ENCODE measurements at regions not wholly inside any gene's neighbourhood (a gene's known extent, or its start where the extent isn't known, plus 50 kb on each side); places are given as distances from the start of the nearest gene placed in this dataset.

DNA sequence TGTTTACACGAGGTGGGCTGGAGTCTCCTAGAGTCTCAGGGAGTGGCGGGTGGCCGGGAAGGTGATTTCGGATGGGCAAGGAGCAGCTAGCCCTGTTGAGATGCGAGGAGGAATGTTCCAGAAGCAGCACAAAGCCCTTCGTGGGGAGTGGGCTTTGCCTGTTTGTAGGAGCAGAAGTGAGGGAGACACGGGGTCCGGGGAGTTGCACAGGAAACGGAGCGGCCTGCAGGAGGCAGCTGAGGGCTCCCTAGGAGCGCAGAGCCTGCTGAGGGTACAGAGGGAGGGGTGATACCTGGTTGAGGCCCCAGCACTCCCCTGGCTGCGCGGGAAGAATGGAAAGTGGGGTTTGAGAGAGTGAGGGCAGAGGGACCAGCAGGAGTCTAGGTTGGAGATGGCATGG lies 847.2 kb downstream of the TBC1D22A start:
- H3K27ac ChIP-seq (ENCODE audit: low read depth, low read length): no peak overlapping the region
- H3K36me3 ChIP-seq (ENCODE audit: control insufficient read depth in 1 of 2, insufficient read depth in 2 of 2, low read length in 2 of 2): no peaks in the 10 kb centered on the region
- H3K27me3 ChIP-seq (ENCODE audit: control insufficient read depth in 1 of 2, insufficient read depth in 2 of 2, low read length in 2 of 2): no peaks in the 10 kb centered on the region
- no peaks in the 10 kb centered on the region for H3K4me1 ChIP-seq (ENCODE audit: control insufficient read depth in 1 of 2, insufficient read depth in 2 of 2, low read length in 2 of 2)
- no peaks in the 10 kb centered on the region for H3K9me3 ChIP-seq (ENCODE audit: control insufficient read depth in 1 of 2, low read length in 2 of 2)
- H3K4me3 ChIP-seq (ENCODE audit: low read depth in 1 of 2, low read length in 2 of 2): no peak overlapping the region
- no peak overlapping the region for H3K9ac ChIP-seq (ENCODE audit: low read depth in 1 of 2, low read length in 2 of 2)

DNA sequence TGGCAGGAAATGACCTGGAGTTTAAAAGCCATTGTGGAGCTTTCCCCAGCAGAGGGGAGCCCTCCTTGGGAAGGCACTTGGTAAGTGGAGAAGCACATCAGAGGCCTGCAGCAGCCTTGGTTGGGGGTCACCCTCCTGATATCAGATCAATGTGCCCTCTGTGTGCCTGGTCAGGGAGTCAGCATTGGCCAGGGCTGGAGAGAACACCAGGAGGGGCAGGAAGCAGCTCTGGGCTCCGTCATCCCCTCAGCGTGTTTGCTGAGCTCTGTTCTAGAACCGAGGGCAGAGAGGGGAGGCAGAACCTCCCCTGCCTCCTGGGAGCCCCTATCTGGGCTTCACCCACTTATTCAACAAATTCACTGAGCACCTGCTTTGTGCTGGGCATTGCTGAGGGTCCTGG lies 846.0 kb downstream of the TBC1D22A start:
- no peak overlapping the region for H3K9ac ChIP-seq (ENCODE audit: low read depth in 1 of 2, low read length in 2 of 2)
- H3K27me3 ChIP-seq (ENCODE audit: control insufficient read depth in 1 of 2, insufficient read depth in 2 of 2, low read length in 2 of 2): no peaks in the 10 kb centered on the region
- no peaks in the 10 kb centered on the region for H3K9me3 ChIP-seq (ENCODE audit: control insufficient read depth in 1 of 2, low read length in 2 of 2)
- no peak overlapping the region for H3K27ac ChIP-seq (ENCODE audit: low read depth, low read length)
- no peak overlapping the region for H3K4me3 ChIP-seq (ENCODE audit: low read depth in 1 of 2, low read length in 2 of 2)
- no peaks in the 10 kb centered on the region for H3K36me3 ChIP-seq (ENCODE audit: control insufficient read depth in 1 of 2, insufficient read depth in 2 of 2, low read length in 2 of 2)
- H3K4me1 ChIP-seq (ENCODE audit: control insufficient read depth in 1 of 2, insufficient read depth in 2 of 2, low read length in 2 of 2): no peaks in the 10 kb centered on the region

DNA sequence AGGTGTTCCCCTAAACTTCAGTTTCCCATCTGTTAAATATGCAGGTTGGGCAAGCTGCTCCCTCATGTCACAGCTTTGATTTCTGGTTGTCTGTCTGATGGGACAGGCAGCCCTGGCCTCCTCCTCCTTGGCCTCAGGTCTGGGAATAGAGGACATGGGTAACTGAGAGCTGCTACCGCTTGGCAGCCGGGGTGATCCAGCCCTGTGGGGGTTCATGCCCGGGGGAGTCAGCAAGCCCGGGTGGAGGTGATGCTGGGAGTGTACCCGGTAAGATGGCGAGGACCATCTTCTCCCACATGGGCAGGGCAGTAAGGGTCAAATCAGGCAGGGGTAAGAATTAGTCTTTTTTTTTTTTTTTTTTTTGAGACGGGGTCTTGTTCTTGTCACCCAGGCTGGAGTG lies 845.0 kb downstream of the TBC1D22A start:
- H3K4me1 ChIP-seq (ENCODE audit: control insufficient read depth in 1 of 2, insufficient read depth in 2 of 2, low read length in 2 of 2): no peaks in the 10 kb centered on the region
- no peaks in the 10 kb centered on the region for H3K27me3 ChIP-seq (ENCODE audit: control insufficient read depth in 1 of 2, insufficient read depth in 2 of 2, low read length in 2 of 2)
- no peaks in the 10 kb centered on the region for H3K36me3 ChIP-seq (ENCODE audit: control insufficient read depth in 1 of 2, insufficient read depth in 2 of 2, low read length in 2 of 2)
- no peak overlapping the region for H3K9ac ChIP-seq (ENCODE audit: low read depth in 1 of 2, low read length in 2 of 2)
- H3K27ac ChIP-seq (ENCODE audit: low read depth, low read length): no peak overlapping the region
- H3K9me3 ChIP-seq (ENCODE audit: control insufficient read depth in 1 of 2, low read length in 2 of 2): no peaks in the 10 kb centered on the region
- no peak overlapping the region for H3K4me3 ChIP-seq (ENCODE audit: low read depth in 1 of 2, low read length in 2 of 2)

DNA sequence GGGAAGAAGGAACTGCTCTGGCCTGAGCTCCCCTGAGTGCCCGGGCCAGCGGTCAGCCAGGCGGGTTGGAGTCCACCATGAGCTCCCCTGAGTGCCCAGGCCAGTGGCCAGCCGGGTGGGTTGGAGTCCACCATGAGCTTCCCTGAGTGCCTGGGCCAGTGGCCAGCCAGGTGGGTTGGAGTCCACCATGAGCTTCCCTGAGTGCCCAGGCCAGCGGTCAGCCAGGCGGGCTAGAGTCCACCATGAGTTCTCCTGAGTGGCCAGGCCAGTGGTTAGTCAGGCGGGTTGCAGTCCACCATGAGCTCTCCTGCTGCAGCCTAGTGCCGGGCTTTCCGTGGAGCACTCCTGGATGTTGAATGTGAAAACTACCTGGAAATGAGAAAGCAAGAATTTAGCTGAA lies 844.0 kb downstream of the TBC1D22A start:
- H3K9ac ChIP-seq (ENCODE audit: low read depth in 1 of 2, low read length in 2 of 2): no peak overlapping the region
- no peak overlapping the region for H3K27ac ChIP-seq (ENCODE audit: low read depth, low read length)
- H3K4me1 ChIP-seq (ENCODE audit: control insufficient read depth in 1 of 2, insufficient read depth in 2 of 2, low read length in 2 of 2): no peaks in the 10 kb centered on the region
- no peaks in the 10 kb centered on the region for H3K36me3 ChIP-seq (ENCODE audit: control insufficient read depth in 1 of 2, insufficient read depth in 2 of 2, low read length in 2 of 2)
- no peaks in the 10 kb centered on the region for H3K9me3 ChIP-seq (ENCODE audit: control insufficient read depth in 1 of 2, low read length in 2 of 2)
- no peaks in the 10 kb centered on the region for H3K27me3 ChIP-seq (ENCODE audit: control insufficient read depth in 1 of 2, insufficient read depth in 2 of 2, low read length in 2 of 2)
- H3K4me3 ChIP-seq (ENCODE audit: low read depth in 1 of 2, low read length in 2 of 2): no peak overlapping the region

DNA sequence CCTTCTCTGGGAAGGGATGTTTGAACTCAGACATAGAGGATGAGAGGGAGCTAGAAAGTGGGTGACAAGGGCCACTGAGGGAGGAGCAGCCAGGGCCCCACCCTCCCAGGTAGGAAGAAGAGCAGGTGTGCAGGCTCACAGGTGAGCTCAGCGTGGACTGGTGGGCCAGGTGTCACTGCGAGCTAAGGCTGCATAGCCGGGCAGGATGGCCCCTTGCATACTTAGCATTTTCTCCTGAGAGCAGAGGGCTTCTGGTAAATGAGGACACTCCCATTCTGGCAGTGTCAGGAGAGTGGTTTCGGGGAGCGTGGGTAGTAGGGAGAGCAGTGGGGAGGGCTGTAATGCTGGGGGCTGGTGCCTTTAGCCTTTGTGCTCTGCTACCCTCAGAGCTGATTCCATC lies 843.4 kb downstream of the TBC1D22A start:
- H3K36me3 ChIP-seq (ENCODE audit: control insufficient read depth in 1 of 2, insufficient read depth in 2 of 2, low read length in 2 of 2): no peaks in the 10 kb centered on the region
- H3K27ac ChIP-seq (ENCODE audit: low read depth, low read length): no peak overlapping the region
- H3K27me3 ChIP-seq (ENCODE audit: control insufficient read depth in 1 of 2, insufficient read depth in 2 of 2, low read length in 2 of 2): no peaks in the 10 kb centered on the region
- H3K9ac ChIP-seq (ENCODE audit: low read depth in 1 of 2, low read length in 2 of 2): no peak overlapping the region
- no peaks in the 10 kb centered on the region for H3K9me3 ChIP-seq (ENCODE audit: control insufficient read depth in 1 of 2, low read length in 2 of 2)
- H3K4me1 ChIP-seq (ENCODE audit: control insufficient read depth in 1 of 2, insufficient read depth in 2 of 2, low read length in 2 of 2): no peaks in the 10 kb centered on the region
- H3K4me3 ChIP-seq (ENCODE audit: low read depth in 1 of 2, low read length in 2 of 2): no peak overlapping the region

DNA sequence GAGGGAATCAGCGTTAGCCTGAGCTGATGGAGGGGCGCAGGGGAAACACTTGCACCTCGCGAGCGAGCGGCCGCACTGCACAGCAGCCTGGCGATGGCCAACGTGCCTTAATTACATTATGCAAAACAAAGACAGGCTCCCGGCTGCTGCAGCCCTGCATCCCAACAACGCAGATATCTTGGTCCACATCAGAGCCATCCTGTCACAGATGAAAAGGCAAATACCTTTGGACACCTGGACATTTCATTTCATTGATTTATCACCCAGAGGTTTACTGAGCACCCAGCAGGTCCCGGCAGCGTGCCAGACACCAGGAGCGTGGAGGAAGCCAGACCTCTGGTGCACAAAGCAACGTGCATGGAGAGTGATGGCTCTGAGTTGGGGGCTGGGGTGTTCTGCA lies 843.0 kb downstream of the TBC1D22A start:
- H3K4me3 ChIP-seq (ENCODE audit: low read depth in 1 of 2, low read length in 2 of 2): no peak overlapping the region
- H3K36me3 ChIP-seq (ENCODE audit: control insufficient read depth in 1 of 2, insufficient read depth in 2 of 2, low read length in 2 of 2): no peaks in the 10 kb centered on the region
- H3K27ac ChIP-seq (ENCODE audit: low read depth, low read length): no peak overlapping the region
- no peaks in the 10 kb centered on the region for H3K9me3 ChIP-seq (ENCODE audit: control insufficient read depth in 1 of 2, low read length in 2 of 2)
- no peaks in the 10 kb centered on the region for H3K27me3 ChIP-seq (ENCODE audit: control insufficient read depth in 1 of 2, insufficient read depth in 2 of 2, low read length in 2 of 2)
- H3K4me1 ChIP-seq (ENCODE audit: control insufficient read depth in 1 of 2, insufficient read depth in 2 of 2, low read length in 2 of 2): no peaks in the 10 kb centered on the region
- H3K9ac ChIP-seq (ENCODE audit: low read depth in 1 of 2, low read length in 2 of 2): no peak overlapping the region

DNA sequence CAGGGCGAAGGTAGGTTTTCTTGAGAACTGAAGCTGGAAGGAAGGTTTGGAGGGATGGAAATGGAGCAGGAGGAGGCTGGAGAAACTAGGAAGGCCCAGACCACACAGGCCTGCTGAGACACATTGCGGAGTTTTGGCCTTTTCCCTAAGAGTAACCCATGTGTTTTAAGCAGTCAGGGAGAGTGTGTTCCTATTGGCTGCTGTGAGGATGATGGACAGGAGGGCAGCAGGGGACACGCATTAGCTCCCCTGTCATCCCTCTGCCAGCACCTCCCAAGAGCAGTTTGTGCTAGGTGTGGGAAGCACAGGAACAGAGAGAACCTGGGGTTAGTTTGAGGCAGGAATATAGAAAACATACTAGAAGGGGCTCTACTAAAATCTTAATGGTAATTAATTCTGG lies 842.1 kb downstream of the TBC1D22A start:
- H3K4me1 ChIP-seq (ENCODE audit: control insufficient read depth in 1 of 2, insufficient read depth in 2 of 2, low read length in 2 of 2): no peaks in the 10 kb centered on the region
- no peaks in the 10 kb centered on the region for H3K9me3 ChIP-seq (ENCODE audit: control insufficient read depth in 1 of 2, low read length in 2 of 2)
- no peak overlapping the region for H3K4me3 ChIP-seq (ENCODE audit: low read depth in 1 of 2, low read length in 2 of 2)
- no peak overlapping the region for H3K9ac ChIP-seq (ENCODE audit: low read depth in 1 of 2, low read length in 2 of 2)
- H3K27ac ChIP-seq (ENCODE audit: low read depth, low read length): no peak overlapping the region
- no peaks in the 10 kb centered on the region for H3K36me3 ChIP-seq (ENCODE audit: control insufficient read depth in 1 of 2, insufficient read depth in 2 of 2, low read length in 2 of 2)
- no peaks in the 10 kb centered on the region for H3K27me3 ChIP-seq (ENCODE audit: control insufficient read depth in 1 of 2, insufficient read depth in 2 of 2, low read length in 2 of 2)

DNA sequence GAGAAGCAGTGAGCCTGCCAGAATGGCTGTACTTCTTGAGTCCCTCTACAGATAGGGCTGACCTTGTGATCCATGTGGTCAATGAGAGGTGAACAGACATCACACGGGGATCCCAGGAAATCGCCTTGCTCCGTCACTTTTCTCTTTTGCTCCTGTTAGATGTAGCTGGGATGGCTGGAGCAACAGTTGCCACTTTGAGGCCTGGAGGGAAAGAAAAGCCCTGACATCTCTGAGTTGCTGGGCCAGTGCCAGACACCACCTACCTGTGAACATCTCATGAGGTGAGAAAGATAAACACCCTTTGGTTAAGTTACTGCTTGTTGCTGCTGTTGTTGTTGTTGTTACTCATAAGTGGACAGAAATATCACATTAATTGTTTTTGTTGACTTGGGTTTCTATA lies 840.3 kb downstream of the TBC1D22A start:
- H3K27me3 ChIP-seq (ENCODE audit: control insufficient read depth in 1 of 2, insufficient read depth in 2 of 2, low read length in 2 of 2): no peaks in the 10 kb centered on the region
- no peak overlapping the region for H3K4me3 ChIP-seq (ENCODE audit: low read depth in 1 of 2, low read length in 2 of 2)
- H3K9ac ChIP-seq (ENCODE audit: low read depth in 1 of 2, low read length in 2 of 2): no peak overlapping the region

DNA sequence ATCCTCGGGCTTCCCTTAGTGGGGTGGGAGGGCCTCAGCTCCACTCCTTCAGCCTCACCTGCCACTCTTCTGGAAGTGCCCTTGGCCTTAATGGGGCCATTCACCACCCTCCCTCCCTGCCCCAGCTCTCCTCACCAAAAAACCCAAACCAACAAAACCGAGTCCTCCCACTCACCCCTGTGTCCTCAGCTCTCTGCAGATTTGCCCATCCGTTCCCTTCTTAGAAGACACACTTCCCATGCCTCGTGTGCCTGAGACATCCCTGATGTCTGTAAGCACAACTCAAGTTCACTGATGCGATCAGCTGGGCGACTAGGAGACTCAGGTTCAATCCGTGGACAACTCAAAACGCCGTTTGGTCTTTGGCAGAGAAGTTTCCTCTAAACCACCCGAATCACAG lies 839.2 kb downstream of the TBC1D22A start:
- H3K9me3 ChIP-seq (ENCODE audit: control insufficient read depth in 1 of 2, low read length in 2 of 2): no peaks in the 10 kb centered on the region
- H3K4me3 ChIP-seq (ENCODE audit: low read depth in 1 of 2, low read length in 2 of 2): no peak overlapping the region
- no peaks in the 10 kb centered on the region for H3K36me3 ChIP-seq (ENCODE audit: control insufficient read depth in 1 of 2, insufficient read depth in 2 of 2, low read length in 2 of 2)
- H3K4me1 ChIP-seq (ENCODE audit: control insufficient read depth in 1 of 2, insufficient read depth in 2 of 2, low read length in 2 of 2): no peaks in the 10 kb centered on the region
- no peaks in the 10 kb centered on the region for H3K27me3 ChIP-seq (ENCODE audit: control insufficient read depth in 1 of 2, insufficient read depth in 2 of 2, low read length in 2 of 2)
- no peak overlapping the region for H3K27ac ChIP-seq (ENCODE audit: low read depth, low read length)
- no peak overlapping the region for H3K9ac ChIP-seq (ENCODE audit: low read depth in 1 of 2, low read length in 2 of 2)

More for the DNA sequence above, 840.3 kb downstream of the TBC1D22A start:
- Histone ChIP-seq H3K36me3 (ENCODE audit: control insufficient read depth in 1 of 2, insufficient read depth in 2 of 2, low read length in 2 of 2) (no peaks in the 10 kb centered on the region), H3K4me1 (ENCODE audit: control insufficient read depth in 1 of 2, insufficient read depth in 2 of 2, low read length in 2 of 2) (no peaks in the 10 kb centered on the region), H3K9me3 (ENCODE audit: control insufficient read depth in 1 of 2, low read length in 2 of 2) (no peaks in the 10 kb centered on the region), H3K27ac (ENCODE audit: low read depth, low read length) (no peak overlapping the region)

DNA sequence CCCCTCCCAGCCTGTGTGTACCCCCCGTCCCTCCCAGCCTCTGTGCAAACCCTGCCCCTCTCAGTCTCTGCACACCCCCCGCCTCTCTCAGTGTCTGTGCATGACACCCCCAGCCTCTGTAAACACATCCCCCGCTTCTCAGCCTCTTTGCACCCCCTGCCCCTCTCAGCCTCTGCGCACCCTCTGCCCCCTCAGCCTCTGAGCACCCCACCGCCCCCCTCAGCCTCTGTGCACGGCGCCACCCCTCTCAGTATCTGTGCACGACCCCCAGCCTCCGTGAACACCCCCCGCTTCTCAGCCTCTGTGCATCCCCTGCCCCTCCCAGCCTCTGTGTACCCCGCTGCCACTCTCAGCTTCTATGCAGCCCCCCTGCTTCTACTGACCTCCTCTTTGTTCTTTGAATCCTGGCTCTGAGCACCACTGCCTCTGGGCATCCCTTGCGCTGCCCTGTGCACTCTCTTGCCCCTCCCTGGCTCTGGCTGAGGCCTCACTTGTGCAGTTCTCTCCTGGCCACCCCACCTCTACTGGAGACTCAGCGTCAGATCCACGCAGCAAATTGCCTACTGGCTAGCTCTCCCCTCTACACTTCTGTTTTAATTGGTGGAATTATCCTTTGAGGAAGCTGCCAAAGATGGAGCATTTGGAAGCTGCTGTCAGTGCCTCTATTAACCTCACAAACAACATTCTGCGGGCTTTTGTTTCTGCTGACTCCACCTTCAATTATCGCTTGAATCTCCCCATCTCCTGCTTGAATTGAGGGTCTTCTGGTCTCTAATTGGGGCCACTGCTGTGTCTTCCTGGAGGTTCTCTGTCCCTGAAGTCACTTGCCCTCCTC lies 838.6 kb downstream of the TBC1D22A start:
- H3K9me3 ChIP-seq (ENCODE audit: control insufficient read depth in 1 of 2, low read length in 2 of 2): no peaks in the 10 kb centered on the region
- no peak overlapping the region for H3K27ac ChIP-seq (ENCODE audit: low read depth, low read length)
- H3K4me1 ChIP-seq (ENCODE audit: control insufficient read depth in 1 of 2, insufficient read depth in 2 of 2, low read length in 2 of 2): no peaks in the 10 kb centered on the region
- no peaks in the 10 kb centered on the region for H3K36me3 ChIP-seq (ENCODE audit: control insufficient read depth in 1 of 2, insufficient read depth in 2 of 2, low read length in 2 of 2)
- no peaks in the 10 kb centered on the region for H3K27me3 ChIP-seq (ENCODE audit: control insufficient read depth in 1 of 2, insufficient read depth in 2 of 2, low read length in 2 of 2)
- no peak overlapping the region for H3K4me3 ChIP-seq (ENCODE audit: low read depth in 1 of 2, low read length in 2 of 2)
- H3K9ac ChIP-seq (ENCODE audit: low read depth in 1 of 2, low read length in 2 of 2): no peak overlapping the region

Measured in duodenal mucosa (tissue), 2 donors.